GM19023 (cell line): ENCODE measurements at regions not wholly inside any gene's neighbourhood (a gene's known extent, or its start where the extent isn't known, plus 50 kb on each side); places are given as distances from the start of the nearest gene placed in this dataset.
A peak's percentile ranks its signal among the peaks of the same experiment; 100 is the strongest.

ENCODE experiments used
- ATAC-seq: cut with Tn5 transposase; IDR thresholded peaks from one replicate; pipeline ENCODE4 v1.9.1; 2021; ENCODE audit warnings: mild to moderate bottlenecking, moderate library complexity; ENCODE audit not compliant: unreplicated experiment

GRCh38 chr2:40783704-40784103, 331.8 kb upstream of the SLC8A1 start:
- no peak for ATAC-seq

- ATAC-seq: no peak
Measured at GRCh38 chr2:40786636-40787035, 334.7 kb upstream of the SLC8A1 start.

GRCh38 chr2:40797120-40797519, 345.2 kb upstream of the SLC8A1 start:
- ATAC-seq: no peak

- no peak for ATAC-seq
Measured at GRCh38 chr2:40803900-40804299, 352.0 kb upstream of the SLC8A1 start.

- ATAC-seq: no peak
Measured at GRCh38 chr2:40809156-40809555, 357.3 kb upstream of the SLC8A1 start.

- ATAC-seq: no peak
Measured at GRCh38 chr2:40814616-40815015, 362.7 kb upstream of the SLC8A1 start.

GRCh38 chr2:40820319-40820718, 368.4 kb upstream of the SLC8A1 start:
- no peak for ATAC-seq

GRCh38 chr2:40823478-40823877, 371.6 kb upstream of the SLC8A1 start:
- ATAC-seq: no peak

- no peak for ATAC-seq
Measured at GRCh38 chr2:40824278-40824677, 372.4 kb upstream of the SLC8A1 start.

- no peak for ATAC-seq
Measured at GRCh38 chr2:40827392-40827791, 375.5 kb upstream of the SLC8A1 start.

- no peak for ATAC-seq
Measured at GRCh38 chr2:40831321-40831873, 379.5 kb upstream of the SLC8A1 start.

GRCh38 chr2:40841856-40842255, 390.0 kb upstream of the SLC8A1 start:
- no peak for ATAC-seq

- peak; percentile 58 for ATAC-seq
Measured at GRCh38 chr2:40844353-40845277, 392.7 kb upstream of the SLC8A1 start.

GRCh38 chr2:40851661-40852060, 399.8 kb upstream of the SLC8A1 start:
- ATAC-seq: no peak

GRCh38 chr2:40859617-40860016, 407.7 kb upstream of the SLC8A1 start:
- no peak for ATAC-seq

- no peak for ATAC-seq
Measured at GRCh38 chr2:40867829-40868228, 415.9 kb upstream of the SLC8A1 start.

- no peak for ATAC-seq
Measured at GRCh38 chr2:40872580-40872979, 420.7 kb upstream of the SLC8A1 start.

GRCh38 chr2:40874380-40874779, 422.5 kb upstream of the SLC8A1 start:
- ATAC-seq: no peak

GRCh38 chr2:40877734-40878288, 425.9 kb upstream of the SLC8A1 start:
- no peak for ATAC-seq

GRCh38 chr2:40879305-40879704, 427.4 kb upstream of the SLC8A1 start:
- ATAC-seq: no peak

- no peak for ATAC-seq
Measured at GRCh38 chr2:40886100-40886499, 434.2 kb upstream of the SLC8A1 start.

- no peak for ATAC-seq
Measured at GRCh38 chr2:40886655-40887054, 434.8 kb upstream of the SLC8A1 start.
